ENCODE measurements at regions not wholly inside any gene's neighbourhood (a gene's known extent, or its start where the extent isn't known, plus 50 kb on each side); places are given as distances from the start of the nearest gene placed in this dataset.

GRCh38 chr5:33067291-33067690 is 356.2 kb downstream of the NPR3 start:
- dilution Hi-C loops (cut with MboI; ENCODE audit: extremely low pct_ligation_motif_present, low sequenced_read_pairs) = no loop called here
- Histone ChIP-seq H3K4me2 (ENCODE audit: control insufficient read depth, extremely low read depth, insufficient read depth, low read depth, low read length) (no peak overlapping the region), H2AFZ (ENCODE audit: control insufficient read depth, low read length) (no peak overlapping the region), H3K9me3 (ENCODE audit: control insufficient read depth, low read depth, low read length) (no peaks in the 10 kb centered on the region), H3K79me2 (ENCODE audit: control insufficient read depth, insufficient read depth, low read length) (no peaks in the 10 kb centered on the region), H3K27ac (ENCODE audit: control insufficient read depth, insufficient read depth, low read length) (no peak overlapping the region), H3K4me3 (ENCODE audit: control insufficient read depth in 2 of 3, extremely low read depth in 1 of 3, insufficient read depth in 2 of 3, low read depth in 1 of 3, low read length in 3 of 3) (no peak overlapping the region), H4K20me1 (ENCODE audit: control insufficient read depth, extremely low read depth, insufficient read depth, low read length) (no peaks in the 10 kb centered on the region), H3K9ac (ENCODE audit: control insufficient read depth, extremely low read depth, insufficient read depth, low read length) (no peak overlapping the region), H3K4me1 (ENCODE audit: control insufficient read depth, extremely low read depth, insufficient read depth, low read length) (peaks cover 7% of the 10 kb centered on the region), H3K27me3 (ENCODE audit: control insufficient read depth, extremely low read depth, insufficient read depth, low read length) (no peaks in the 10 kb centered on the region), H3K9me1 (ENCODE audit: control insufficient read depth, extremely low read depth, insufficient read depth, low read length) (no peaks in the 10 kb centered on the region), H3K36me3 (ENCODE audit: control insufficient read depth in 2 of 2, extremely low read depth in 1 of 2, insufficient read depth in 2 of 2, low read length in 2 of 2) (no peaks in the 10 kb centered on the region)
- no peak for FAIRE-seq
- no peak for DNase-seq (ENCODE audit: low read depth, low spot score)
- no peak for TF ChIP-seq EZH2 (IDR thresholded peaks at IDR 0.05; ENCODE audit: low read length)
- no peak for TF ChIP-seq CTCF (optimal IDR thresholded peaks at IDR 0.05 in 1 of 3, IDR thresholded peaks at IDR 0.05 in 1 of 3, conservative IDR thresholded peaks at IDR 0.05 in 1 of 3; ENCODE audit: extremely low read depth in 1 of 3, insufficient read depth in 2 of 3, low read length in 3 of 3)

- Histone ChIP-seq H3K4me3 (ENCODE audit: control insufficient read depth in 2 of 3, extremely low read depth in 1 of 3, insufficient read depth in 2 of 3, low read depth in 1 of 3, low read length in 3 of 3) (no peak overlapping the region), H3K4me1 (ENCODE audit: control insufficient read depth, extremely low read depth, insufficient read depth, low read length) (peaks cover 7% of the 10 kb centered on the region), H3K36me3 (ENCODE audit: control insufficient read depth in 2 of 2, extremely low read depth in 1 of 2, insufficient read depth in 2 of 2, low read length in 2 of 2) (no peaks in the 10 kb centered on the region), H3K4me2 (ENCODE audit: control insufficient read depth, extremely low read depth, insufficient read depth, low read depth, low read length) (peak overlapping the region; percentile 39), H3K9me1 (ENCODE audit: control insufficient read depth, extremely low read depth, insufficient read depth, low read length) (no peaks in the 10 kb centered on the region), H3K27ac (ENCODE audit: control insufficient read depth, insufficient read depth, low read length) (peak overlapping the region; percentile 38), H4K20me1 (ENCODE audit: control insufficient read depth, extremely low read depth, insufficient read depth, low read length) (no peaks in the 10 kb centered on the region), H3K9me3 (ENCODE audit: control insufficient read depth, low read depth, low read length) (no peaks in the 10 kb centered on the region), H3K79me2 (ENCODE audit: control insufficient read depth, insufficient read depth, low read length) (no peaks in the 10 kb centered on the region), H3K27me3 (ENCODE audit: control insufficient read depth, extremely low read depth, insufficient read depth, low read length) (no peaks in the 10 kb centered on the region), H2AFZ (ENCODE audit: control insufficient read depth, low read length) (peak overlapping the region; percentile 82), H3K9ac (ENCODE audit: control insufficient read depth, extremely low read depth, insufficient read depth, low read length) (no peak overlapping the region)
- TF ChIP-seq CTCF (optimal IDR thresholded peaks at IDR 0.05 in 1 of 3, IDR thresholded peaks at IDR 0.05 in 1 of 3, conservative IDR thresholded peaks at IDR 0.05 in 1 of 3; ENCODE audit: extremely low read depth in 1 of 3, insufficient read depth in 2 of 3, low read length in 3 of 3) (no peak), EZH2 (IDR thresholded peaks at IDR 0.05; ENCODE audit: low read length) (no peak)
- FAIRE-seq = peak; percentile 84
- peak; percentile 64 for DNase-seq (ENCODE audit: low read depth, low spot score)
- dilution Hi-C loops (cut with MboI; ENCODE audit: extremely low pct_ligation_motif_present, low sequenced_read_pairs) = no loop called here
These were observed 357.7 kb downstream of the NPR3 start for GRCh38 chr5:33068786-33069185.
